ENCODE measurements at regions not wholly inside any gene's neighbourhood (a gene's known extent, or its start where the extent isn't known, plus 50 kb on each side); places are given as distances from the start of the nearest gene placed in this dataset.

DNA sequence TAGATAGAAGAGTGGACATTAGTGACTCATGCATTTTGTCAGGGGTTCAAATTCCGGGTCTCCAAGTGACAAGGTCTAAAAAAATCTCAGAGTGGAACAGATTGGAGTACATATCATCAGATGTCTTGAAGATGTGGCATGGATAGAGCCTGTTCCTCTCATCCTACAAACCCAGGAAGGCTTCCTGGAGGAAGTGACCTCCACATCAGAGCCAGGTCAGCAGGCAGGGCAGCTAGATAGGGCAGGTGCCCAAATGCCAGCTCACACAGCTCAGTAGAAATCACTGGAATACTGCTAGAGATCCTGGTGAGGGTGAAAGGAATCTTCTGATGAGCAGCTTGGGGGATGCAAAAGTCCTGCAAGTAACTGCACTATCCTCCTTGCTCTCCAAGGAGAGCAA, 196.6 kb upstream of the SDK2 start:
- no peaks in the 10 kb centered on the region for H3K36me3 ChIP-seq (ENCODE audit: insufficient read depth, low read length)
- Mint-ChIP-seq H3K36me3 (ENCODE audit: low read depth) (no peaks in the 10 kb centered on the region), H3K4me3 (no peak overlapping the region), H3K27me3 (no peaks in the 10 kb centered on the region), H3K27ac (no peak overlapping the region), H3K4me1 (ENCODE audit: low read depth) (peaks cover 31% of the 10 kb centered on the region), H3K9me3 (peaks cover 4% of the 10 kb centered on the region)
- peaks cover 4% of the 10 kb centered on the region for H3K4me1 ChIP-seq (ENCODE audit: insufficient read depth, low read length)
- DNase-seq, result no peak
- H3K27ac ChIP-seq (ENCODE audit: low read depth in 1 of 2, low read length in 2 of 2), result no peak overlapping the region
- H3K9me3 ChIP-seq (ENCODE audit: control insufficient read depth in 1 of 2, insufficient read depth in 1 of 2, low read length in 2 of 2), result peaks cover 5 to 10% of the 10 kb centered on the region in 2 experiments
- ChIA-PET POLR2A (interaction anchor here (0.7 to 3.7 kb wide), 2 partner anchors 13 to 119 kb away, joined by 3 to 13 read pairs; no protein-coding TSS in a partner anchor), CTCF (no interaction called here)
- intact Hi-C loops (cut with DNase I, micrococcal nuclease), result loop anchor here (1.0 to 5.0 kb wide), 3 partner anchors 129 to 412 kb away; no protein-coding TSS in a partner anchor
- no peak overlapping the region for H3K4me3 ChIP-seq (ENCODE audit: low read length)
- TF ChIP-seq, protein P1, sequence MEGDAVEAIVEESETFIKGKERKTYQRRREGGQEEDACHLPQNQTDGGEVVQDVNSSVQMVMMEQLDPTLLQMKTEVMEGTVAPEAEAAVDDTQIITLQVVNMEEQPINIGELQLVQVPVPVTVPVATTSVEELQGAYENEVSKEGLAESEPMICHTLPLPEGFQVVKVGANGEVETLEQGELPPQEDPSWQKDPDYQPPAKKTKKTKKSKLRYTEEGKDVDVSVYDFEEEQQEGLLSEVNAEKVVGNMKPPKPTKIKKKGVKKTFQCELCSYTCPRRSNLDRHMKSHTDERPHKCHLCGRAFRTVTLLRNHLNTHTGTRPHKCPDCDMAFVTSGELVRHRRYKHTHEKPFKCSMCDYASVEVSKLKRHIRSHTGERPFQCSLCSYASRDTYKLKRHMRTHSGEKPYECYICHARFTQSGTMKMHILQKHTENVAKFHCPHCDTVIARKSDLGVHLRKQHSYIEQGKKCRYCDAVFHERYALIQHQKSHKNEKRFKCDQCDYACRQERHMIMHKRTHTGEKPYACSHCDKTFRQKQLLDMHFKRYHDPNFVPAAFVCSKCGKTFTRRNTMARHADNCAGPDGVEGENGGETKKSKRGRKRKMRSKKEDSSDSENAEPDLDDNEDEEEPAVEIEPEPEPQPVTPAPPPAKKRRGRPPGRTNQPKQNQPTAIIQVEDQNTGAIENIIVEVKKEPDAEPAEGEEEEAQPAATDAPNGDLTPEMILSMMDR (IDR thresholded peaks at IDR 0.05), result no peak
- H3K27me3 ChIP-seq (ENCODE audit: control insufficient read depth in 1 of 2, insufficient read depth in 2 of 2, low read length in 2 of 2), result no peaks in the 10 kb centered on the region
- ATAC-seq (ENCODE audit: poor library complexity), result no peak

DNA sequence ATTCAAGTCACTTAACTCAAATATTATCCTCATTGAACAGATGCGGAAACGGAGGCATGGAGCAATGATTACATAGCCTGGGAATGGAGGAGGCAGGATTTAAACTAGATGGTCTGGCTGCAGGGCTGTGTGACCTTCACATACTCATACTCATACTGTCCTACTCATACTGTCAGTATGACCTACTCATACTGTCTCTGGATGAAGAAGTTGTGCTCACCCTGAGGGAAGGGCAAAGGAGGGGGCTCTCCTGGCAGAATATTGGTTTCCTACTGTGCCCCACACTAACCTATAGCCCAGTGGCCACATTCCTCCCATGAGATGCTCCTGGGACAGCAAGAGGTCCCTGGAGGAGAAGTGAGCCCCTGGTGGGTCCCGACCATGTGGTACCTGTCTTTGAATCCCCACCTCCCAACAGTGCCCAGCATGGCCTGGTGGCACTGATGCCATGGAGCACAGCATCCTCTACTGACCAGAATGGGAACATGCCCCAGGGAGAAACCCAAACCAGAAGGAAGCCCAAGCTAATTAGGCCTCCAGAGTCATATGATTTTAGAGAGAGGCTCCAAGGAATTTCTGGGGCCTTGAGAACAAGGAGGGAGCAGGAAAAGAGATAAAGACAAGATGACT, 197.3 kb upstream of the SDK2 start:
- Mint-ChIP-seq H3K9me3 (peaks cover 4% of the 10 kb centered on the region), H3K27ac (no peak overlapping the region), H3K4me3 (no peak overlapping the region), H3K4me1 (ENCODE audit: low read depth) (peaks cover 26% of the 10 kb centered on the region), H3K27me3 (no peaks in the 10 kb centered on the region), H3K36me3 (ENCODE audit: low read depth) (no peaks in the 10 kb centered on the region)
- CTCF ChIA-PET, result interaction anchor here (0.9 kb wide), 1 partner anchor 412 kb away, joined by 9 read pairs; no protein-coding TSS in a partner anchor
- Histone ChIP-seq H3K4me3 (ENCODE audit: low read length) (no peak overlapping the region), H3K27ac (ENCODE audit: low read depth in 1 of 2, low read length in 2 of 2) (no peak overlapping the region), H3K36me3 (ENCODE audit: insufficient read depth, low read length) (no peaks in the 10 kb centered on the region), H3K9me3 (ENCODE audit: control insufficient read depth in 1 of 2, insufficient read depth in 1 of 2, low read length in 2 of 2) (peaks cover 2 to 9% of the 10 kb centered on the region in 2 experiments), H3K27me3 (ENCODE audit: control insufficient read depth in 1 of 2, insufficient read depth in 2 of 2, low read length in 2 of 2) (no peaks in the 10 kb centered on the region), H3K4me1 (ENCODE audit: insufficient read depth, low read length) (peaks cover 4% of the 10 kb centered on the region)
- peak; percentile 73 for ATAC-seq (ENCODE audit: poor library complexity)
- DNase-seq, result peak in 8 of 14 experiments; percentile 11 to 49 (median 29)
- POLR2A ChIA-PET, result interaction anchor here (0.6 to 3.7 kb wide), 3 partner anchors 14 to 130 kb away, joined by 3 to 13 read pairs (median 8); no protein-coding TSS in a partner anchor
- TF ChIP-seq, protein P1 (IDR thresholded peaks at IDR 0.05), result peak; percentile 71
- intact Hi-C loops (cut with DNase I, micrococcal nuclease), result loop anchor here (1.0 to 5.0 kb wide), 3 partner anchors 129 to 413 kb away; no protein-coding TSS in a partner anchor

DNA sequence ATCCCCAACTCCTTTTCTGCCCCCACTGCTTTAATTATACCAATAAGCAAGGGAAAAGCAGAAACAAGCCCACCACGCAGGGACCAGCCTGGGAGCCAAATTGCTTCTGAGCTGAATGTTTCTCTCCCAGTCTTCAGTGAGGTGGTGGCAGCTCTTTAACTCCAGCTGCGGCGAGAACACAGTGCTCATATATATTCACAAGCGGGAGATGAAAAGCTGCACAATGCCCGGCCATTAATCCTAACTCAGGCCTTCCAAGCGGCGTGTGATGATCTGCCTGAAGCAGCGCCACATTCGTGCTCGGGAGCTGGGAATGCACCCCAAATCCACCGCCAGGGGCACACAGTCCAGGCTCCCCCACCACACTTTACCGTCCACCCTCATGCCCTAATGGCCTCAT, 203.7 kb upstream of the SDK2 start:
- DNase-seq (no peak), ATAC-seq (ENCODE audit: poor library complexity) (no peak)
- ChIA-PET CTCF (no interaction called here), POLR2A (interaction anchor here (0.6 kb wide), 1 partner anchor 125 kb away, joined by 3 read pairs; no protein-coding TSS in a partner anchor)
- H3K27ac Mint-ChIP-seq, result no peak overlapping the region
- Histone ChIP-seq H3K9me3 (ENCODE audit: control insufficient read depth in 1 of 2, insufficient read depth in 1 of 2, low read length in 2 of 2) (no peaks in the 10 kb centered on the region), H3K36me3 (ENCODE audit: insufficient read depth, low read length) (no peaks in the 10 kb centered on the region), H3K4me3 (ENCODE audit: low read length) (no peak overlapping the region), H3K27ac (ENCODE audit: low read depth in 1 of 2, low read length in 2 of 2) (no peak overlapping the region), H3K27me3 (ENCODE audit: control insufficient read depth in 1 of 2, insufficient read depth in 2 of 2, low read length in 2 of 2) (no peaks in the 10 kb centered on the region), H3K4me1 (ENCODE audit: insufficient read depth, low read length) (peaks cover 10% of the 10 kb centered on the region)
- intact Hi-C loops (cut with DNase I, micrococcal nuclease), result no loop called here
- peaks cover 8% of the 10 kb centered on the region for H3K4me1 Mint-ChIP-seq (ENCODE audit: low read depth)
- H3K9me3 Mint-ChIP-seq, result no peaks in the 10 kb centered on the region
- no peaks in the 10 kb centered on the region for H3K27me3 Mint-ChIP-seq
- no peak overlapping the region for H3K4me3 Mint-ChIP-seq
- TF ChIP-seq, protein P1 (IDR thresholded peaks at IDR 0.05), result no peak
- H3K36me3 Mint-ChIP-seq (ENCODE audit: low read depth), result no peaks in the 10 kb centered on the region

Measured in CD4-positive, alpha-beta T cell (primary cell).